ENCODE measurements at regions not wholly inside any gene's neighbourhood (a gene's known extent, or its start where the extent isn't known, plus 50 kb on each side); places are given as distances from the start of the nearest gene placed in this dataset.

DNA sequence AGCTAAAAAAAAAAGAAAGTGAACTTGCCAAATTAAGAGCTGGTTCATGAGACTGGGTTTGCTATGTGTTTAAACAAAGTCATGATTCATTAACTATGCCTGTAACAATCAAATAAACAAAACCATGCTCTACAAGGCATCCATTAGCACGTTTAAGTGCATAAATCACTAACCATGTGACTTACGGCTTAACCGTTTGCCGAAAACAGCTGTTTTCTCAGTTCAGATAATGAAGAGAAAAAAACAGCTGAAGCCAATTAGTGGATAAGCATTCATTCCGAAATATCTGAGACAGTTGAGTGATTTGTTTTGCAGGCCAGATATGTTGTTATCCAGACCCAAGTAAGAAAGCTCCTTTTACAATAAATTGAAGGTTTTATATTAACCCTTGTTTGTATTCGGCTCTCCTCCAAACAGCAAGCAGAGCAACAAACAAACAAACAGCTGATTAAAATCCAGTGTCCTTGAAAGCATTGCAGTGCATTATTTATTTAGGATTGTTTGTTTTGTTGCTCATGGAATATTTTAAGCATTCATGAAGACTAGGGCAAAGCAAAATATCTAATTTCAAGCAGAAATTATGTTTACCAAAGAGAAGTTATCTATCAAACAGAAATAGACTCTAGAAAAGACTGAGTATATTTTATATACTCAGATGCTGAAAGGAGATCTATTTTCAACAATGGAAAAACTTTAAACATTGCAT, 343.5 kb downstream of the RFPL4B start:
- TF ChIP-seq, protein P1, sequence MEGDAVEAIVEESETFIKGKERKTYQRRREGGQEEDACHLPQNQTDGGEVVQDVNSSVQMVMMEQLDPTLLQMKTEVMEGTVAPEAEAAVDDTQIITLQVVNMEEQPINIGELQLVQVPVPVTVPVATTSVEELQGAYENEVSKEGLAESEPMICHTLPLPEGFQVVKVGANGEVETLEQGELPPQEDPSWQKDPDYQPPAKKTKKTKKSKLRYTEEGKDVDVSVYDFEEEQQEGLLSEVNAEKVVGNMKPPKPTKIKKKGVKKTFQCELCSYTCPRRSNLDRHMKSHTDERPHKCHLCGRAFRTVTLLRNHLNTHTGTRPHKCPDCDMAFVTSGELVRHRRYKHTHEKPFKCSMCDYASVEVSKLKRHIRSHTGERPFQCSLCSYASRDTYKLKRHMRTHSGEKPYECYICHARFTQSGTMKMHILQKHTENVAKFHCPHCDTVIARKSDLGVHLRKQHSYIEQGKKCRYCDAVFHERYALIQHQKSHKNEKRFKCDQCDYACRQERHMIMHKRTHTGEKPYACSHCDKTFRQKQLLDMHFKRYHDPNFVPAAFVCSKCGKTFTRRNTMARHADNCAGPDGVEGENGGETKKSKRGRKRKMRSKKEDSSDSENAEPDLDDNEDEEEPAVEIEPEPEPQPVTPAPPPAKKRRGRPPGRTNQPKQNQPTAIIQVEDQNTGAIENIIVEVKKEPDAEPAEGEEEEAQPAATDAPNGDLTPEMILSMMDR (IDR thresholded peaks at IDR 0.05; ENCODE audit: insufficient read depth, low read depth, low read length): no peak
- DNase-seq (ENCODE audit: low read depth): peak; percentile 81
- no peak overlapping the region for H3K4me3 ChIP-seq (ENCODE audit: low read depth, low read length)

DNA sequence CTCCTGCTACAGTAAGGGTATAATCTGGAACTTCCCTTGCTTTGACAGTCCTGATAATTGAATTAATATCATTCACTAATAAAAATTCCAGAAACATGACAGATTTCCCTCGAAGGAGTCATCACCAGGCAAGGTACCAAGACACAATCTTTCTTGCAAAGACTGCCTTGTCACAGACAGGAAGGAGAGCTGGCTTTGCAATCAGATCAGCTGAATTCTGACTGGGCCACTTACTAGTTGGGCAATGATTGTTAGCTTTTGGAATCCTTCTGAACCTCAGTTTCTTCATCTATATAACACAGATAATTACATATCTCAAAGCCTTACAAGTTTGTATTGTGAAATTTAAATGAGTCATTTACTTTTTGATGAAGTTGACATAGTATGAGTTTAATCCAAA, 344.2 kb downstream of the RFPL4B start:
- peak; percentile 83 for DNase-seq (ENCODE audit: low read depth)
- TF ChIP-seq, protein P1 (IDR thresholded peaks at IDR 0.05; ENCODE audit: insufficient read depth, low read depth, low read length): no peak
- H3K4me3 ChIP-seq (ENCODE audit: low read depth, low read length): no peak overlapping the region

DNA sequence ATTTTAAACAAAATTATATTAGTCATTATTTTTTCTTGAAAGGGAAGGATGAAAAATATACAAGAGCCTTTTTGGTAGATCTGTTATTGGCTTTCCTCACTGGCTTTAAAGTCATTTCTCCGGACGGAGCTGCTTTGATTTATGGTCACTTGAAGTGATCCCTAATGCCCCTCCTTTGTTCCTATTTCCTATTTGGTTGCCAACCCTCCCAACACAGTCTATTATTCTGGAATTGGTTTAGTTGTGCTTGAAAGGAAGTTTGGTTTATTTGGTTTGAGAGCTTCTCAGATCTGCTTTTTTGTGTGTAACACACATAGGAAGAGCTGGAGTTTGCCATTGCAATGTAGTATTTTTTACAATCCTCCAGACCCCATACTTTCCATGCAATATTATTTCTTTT, 347.9 kb downstream of the RFPL4B start:
- no peak for DNase-seq (ENCODE audit: low read depth)
- TF ChIP-seq, protein P1 (IDR thresholded peaks at IDR 0.05; ENCODE audit: insufficient read depth, low read depth, low read length): no peak
- H3K4me3 ChIP-seq (ENCODE audit: low read depth, low read length): no peak overlapping the region

DNA sequence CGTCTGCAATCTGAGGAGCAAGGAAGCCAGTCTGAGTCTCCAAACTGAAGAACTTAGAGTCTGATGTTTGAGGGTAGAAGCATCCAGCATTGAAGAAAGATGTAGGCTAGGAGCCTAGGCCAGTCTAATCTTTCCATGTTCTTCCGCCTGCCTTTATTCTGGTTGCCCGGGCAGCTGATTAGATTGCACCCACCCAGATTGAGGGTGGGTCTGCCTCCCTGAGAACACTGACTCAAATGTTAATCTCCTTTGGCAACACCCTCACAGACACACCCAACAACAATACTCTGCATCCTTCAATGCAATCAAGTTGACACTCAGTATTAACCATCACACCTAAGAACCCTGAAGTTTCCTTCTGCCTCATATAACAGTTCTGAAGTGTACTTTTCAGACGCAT, 350.1 kb downstream of the RFPL4B start:
- TF ChIP-seq, protein P1 (IDR thresholded peaks at IDR 0.05; ENCODE audit: insufficient read depth, low read depth, low read length): no peak
- no peak overlapping the region for H3K4me3 ChIP-seq (ENCODE audit: low read depth, low read length)
- DNase-seq (ENCODE audit: low read depth): no peak

DNA sequence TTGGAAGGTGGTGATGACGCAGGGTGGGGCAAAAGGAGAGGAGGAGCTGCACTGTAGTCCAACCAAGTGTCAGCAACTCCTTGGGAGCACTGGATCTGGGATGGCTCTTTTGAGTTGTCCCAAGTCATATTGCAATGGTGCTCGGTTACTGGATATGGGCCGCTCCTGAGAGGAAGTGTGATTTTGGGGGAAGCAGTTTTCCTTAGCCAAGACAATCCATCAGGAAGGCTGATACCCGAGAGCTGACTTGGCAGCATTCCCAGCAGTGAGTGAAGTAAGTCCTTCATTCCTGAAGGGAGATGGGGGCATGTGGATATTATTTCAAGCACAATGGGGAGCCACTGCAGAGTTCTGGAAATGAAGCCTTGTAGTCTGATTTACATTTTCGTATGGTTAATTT, 354.1 kb downstream of the RFPL4B start:
- H3K4me3 ChIP-seq (ENCODE audit: low read depth, low read length): no peak overlapping the region
- no peak for DNase-seq (ENCODE audit: low read depth)
- TF ChIP-seq, protein P1 (IDR thresholded peaks at IDR 0.05; ENCODE audit: insufficient read depth, low read depth, low read length): no peak

DNA sequence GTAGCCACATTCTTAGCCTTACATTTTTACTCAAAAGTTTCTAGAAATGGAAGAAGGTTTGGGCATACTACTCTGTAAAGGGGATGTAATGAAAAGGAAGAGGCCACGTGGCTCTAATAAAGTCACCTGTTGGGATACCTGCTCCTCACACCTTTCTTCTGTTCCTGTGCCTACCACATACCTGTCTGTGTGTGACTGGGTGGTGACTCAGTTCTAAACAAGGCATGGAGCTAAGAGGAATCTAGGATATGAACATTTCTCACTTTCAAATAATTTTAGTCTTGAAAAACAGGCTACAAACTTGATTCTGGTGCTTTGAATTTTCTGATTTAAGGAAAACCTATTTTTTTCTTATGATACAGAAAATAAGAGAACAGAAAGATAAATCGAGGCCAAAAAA, 363.6 kb downstream of the RFPL4B start:
- TF ChIP-seq, protein P1 (IDR thresholded peaks at IDR 0.05; ENCODE audit: insufficient read depth, low read depth, low read length): no peak
- DNase-seq (ENCODE audit: low read depth): no peak
- no peak overlapping the region for H3K4me3 ChIP-seq (ENCODE audit: low read depth, low read length)

DNA sequence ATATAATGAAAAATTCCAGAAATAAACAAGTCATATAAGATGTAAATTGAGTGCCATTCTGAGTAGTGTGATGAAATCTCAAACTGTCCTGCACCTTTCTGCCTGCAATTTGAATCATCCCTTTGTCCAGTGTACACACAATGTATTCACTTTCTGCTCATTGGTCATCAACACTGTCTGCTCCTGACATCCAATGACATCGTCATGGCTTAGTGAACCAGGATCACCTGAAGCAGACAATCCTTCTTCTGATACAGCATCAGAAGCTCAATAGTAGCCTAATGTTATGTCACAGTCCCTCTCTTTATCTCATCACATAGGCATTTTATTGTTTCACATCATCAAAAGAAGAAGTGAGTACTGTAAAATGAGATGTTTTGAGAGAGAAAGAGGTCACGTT, 366.3 kb downstream of the RFPL4B start:
- H3K4me3 ChIP-seq (ENCODE audit: low read depth, low read length): no peak overlapping the region
- TF ChIP-seq, protein P1 (IDR thresholded peaks at IDR 0.05; ENCODE audit: insufficient read depth, low read depth, low read length): no peak
- no peak for DNase-seq (ENCODE audit: low read depth)

Data from fibroblast of villous mesenchyme (primary cell).